Left ventricle myocardium inferior (tissue), 1 donor: ENCODE measurements at regions not wholly inside any gene's neighbourhood (a gene's known extent, or its start where the extent isn't known, plus 50 kb on each side); places are given as distances from the start of the nearest gene placed in this dataset.

Experiments
- DNase-seq: peaks from one replicate; pipeline ENCODE4 v3.0.0-alpha.2; 2020
- H3K27ac ChIP-seq: fragments of 200-600 bp; replicated peaks from 2 replicates; pipeline ENCODE4 v1.8.0; 2021
- H3K27me3 ChIP-seq: fragments of 200-600 bp; 2 replicates; pipeline ENCODE4 v1.8.0; 2021; ENCODE audit warnings: low read depth
- H3K36me3 ChIP-seq: fragments of 200-600 bp; 2 replicates; pipeline ENCODE4 v1.8.0; 2021
- H3K4me1 ChIP-seq: fragments of 200-600 bp; 2 replicates; pipeline ENCODE4 v1.8.0; 2021
- H3K4me3 ChIP-seq: fragments of 200-600 bp; 2 replicates; pipeline ENCODE4 v1.8.0; 2021; ENCODE audit warnings: mild to moderate bottlenecking, moderate library complexity
- H3K9me3 ChIP-seq: fragments of 200-600 bp; replicated peaks from 2 replicates; pipeline ENCODE4 v1.8.0; 2021
- CTCF ChIP-seq: fragments of 200-600 bp; IDR thresholded peaks from 2 replicates; pipeline ENCODE4 v1.8.0; 2021; ENCODE audit warnings: antibody characterized with exemption, mild to moderate bottlenecking, borderline replicate concordance
- intact Hi-C: fragments of 100-400 bp; cut with micrococcal nuclease; formaldehyde crosslinking; loops from one replicate; pipeline ENCODE4 v1.11.0; 2022
- donor health status: DM: no; HTN: yes; CAD: no; lungs with severe emphysema.

- no peaks in the 10 kb centered on the region for H3K4me1 ChIP-seq
- DNase-seq = no peak
Measured at GRCh38 chr11:80948781-80949180, 1508.0 kb upstream of the TENM4 start.

GRCh38 chr11:80944758-80945157 lies 1503.9 kb upstream of the TENM4 start:
- intact Hi-C loops = no loop called here

More at GRCh38 chr11:80948781-80949180, 1508.0 kb upstream of the TENM4 start:
- TF ChIP-seq CTCF = no peak
- Histone ChIP-seq H3K27me3 (no peaks in the 10 kb centered on the region), H3K36me3 (no peaks in the 10 kb centered on the region), H3K27ac (no peak overlapping the region), H3K9me3 (peaks cover 23% of the 10 kb centered on the region), H3K4me3 (no peak overlapping the region)
- intact Hi-C loops = no loop called here

GRCh38 chr11:80943226-80943625 lies 1502.4 kb upstream of the TENM4 start:
- TF ChIP-seq CTCF = no peak
- intact Hi-C loops = no loop called here
- Histone ChIP-seq H3K27me3 (no peaks in the 10 kb centered on the region), H3K4me1 (no peaks in the 10 kb centered on the region), H3K4me3 (no peak overlapping the region), H3K36me3 (no peaks in the 10 kb centered on the region), H3K27ac (no peak overlapping the region), H3K9me3 (no peaks in the 10 kb centered on the region)
- DNase-seq = no peak

More at GRCh38 chr11:80944758-80945157, 1503.9 kb upstream of the TENM4 start:
- Histone ChIP-seq H3K27me3 (no peaks in the 10 kb centered on the region), H3K4me3 (no peak overlapping the region), H3K4me1 (no peaks in the 10 kb centered on the region), H3K27ac (no peak overlapping the region), H3K36me3 (no peaks in the 10 kb centered on the region), H3K9me3 (peaks cover 9% of the 10 kb centered on the region)
- no peak for DNase-seq
- no peak for TF ChIP-seq CTCF

GRCh38 chr11:80937842-80938241 lies 1497.0 kb upstream of the TENM4 start:
- intact Hi-C loops = no loop called here
- Histone ChIP-seq H3K27me3 (no peaks in the 10 kb centered on the region), H3K27ac (no peak overlapping the region), H3K4me1 (no peaks in the 10 kb centered on the region), H3K9me3 (no peaks in the 10 kb centered on the region), H3K4me3 (no peak overlapping the region), H3K36me3 (no peaks in the 10 kb centered on the region)
- no peak for DNase-seq
- no peak for TF ChIP-seq CTCF

GRCh38 chr11:80930038-80930437 lies 1489.2 kb upstream of the TENM4 start:
- no peak for DNase-seq
- intact Hi-C loops = no loop called here
- TF ChIP-seq CTCF = no peak
- Histone ChIP-seq H3K9me3 (no peaks in the 10 kb centered on the region), H3K27ac (no peak overlapping the region), H3K4me3 (no peak overlapping the region), H3K4me1 (no peaks in the 10 kb centered on the region), H3K36me3 (no peaks in the 10 kb centered on the region), H3K27me3 (no peaks in the 10 kb centered on the region)
